ENCODE measurements at regions not wholly inside any gene's neighbourhood (a gene's known extent, or its start where the extent isn't known, plus 50 kb on each side); places are given as distances from the start of the nearest gene placed in this dataset.

GRCh38 chr1:239023732-239024360 lies 362.5 kb upstream of the CHRM3 start:
- H3K4me3 ChIP-seq, result no peak overlapping the region
- H3K9me3 ChIP-seq, result no peaks in the 10 kb centered on the region
- H3K27ac ChIP-seq, result no peak overlapping the region
- TF ChIP-seq CTCF (IDR thresholded peaks at IDR 0.05), result no peak
- no peaks in the 10 kb centered on the region for H3K4me1 ChIP-seq
- DNase-seq (ENCODE audit: low spot score), result no peak
- no peaks in the 10 kb centered on the region for H3K36me3 ChIP-seq
- no peaks in the 10 kb centered on the region for H3K27me3 ChIP-seq

- Histone ChIP-seq H3K36me3 (no peaks in the 10 kb centered on the region), H3K27me3 (no peaks in the 10 kb centered on the region), H3K4me1 (no peaks in the 10 kb centered on the region), H3K9me3 (peaks cover 0 to 6% of the 10 kb centered on the region in 2 donors), H3K27ac (no peak overlapping the region), H3K4me3 (no peak overlapping the region)
- no peak for TF ChIP-seq CTCF (IDR thresholded peaks at IDR 0.05)
- DNase-seq (ENCODE audit: low spot score), result no peak
These were observed 370.0 kb upstream of the CHRM3 start for GRCh38 chr1:239016337-239016736.

GRCh38 chr1:239011382-239011781 lies 375.0 kb upstream of the CHRM3 start:
- Histone ChIP-seq H3K4me1 (no peaks in the 10 kb centered on the region), H3K27ac (no peak overlapping the region), H3K4me3 (no peak overlapping the region), H3K9me3 (no peaks in the 10 kb centered on the region), H3K27me3 (no peaks in the 10 kb centered on the region), H3K36me3 (no peaks in the 10 kb centered on the region)
- TF ChIP-seq CTCF (IDR thresholded peaks at IDR 0.05), result no peak
- DNase-seq (ENCODE audit: low spot score), result no peak

GRCh38 chr1:239008568-239008967 lies 377.8 kb upstream of the CHRM3 start:
- TF ChIP-seq CTCF (IDR thresholded peaks at IDR 0.05), result no peak
- no peak overlapping the region for H3K27ac ChIP-seq
- H3K36me3 ChIP-seq, result no peaks in the 10 kb centered on the region
- no peak for DNase-seq (ENCODE audit: low spot score)
- no peaks in the 10 kb centered on the region for H3K27me3 ChIP-seq
- H3K4me1 ChIP-seq, result no peaks in the 10 kb centered on the region
- no peaks in the 10 kb centered on the region for H3K9me3 ChIP-seq
- no peak overlapping the region for H3K4me3 ChIP-seq

GRCh38 chr1:239006276-239006675 lies 380.1 kb upstream of the CHRM3 start:
- H3K27ac ChIP-seq, result no peak overlapping the region
- no peak for DNase-seq (ENCODE audit: low spot score)
- H3K4me1 ChIP-seq, result no peaks in the 10 kb centered on the region
- TF ChIP-seq CTCF (IDR thresholded peaks at IDR 0.05), result no peak
- H3K9me3 ChIP-seq, result no peaks in the 10 kb centered on the region
- H3K36me3 ChIP-seq, result no peaks in the 10 kb centered on the region
- H3K4me3 ChIP-seq, result no peak overlapping the region
- H3K27me3 ChIP-seq, result no peaks in the 10 kb centered on the region

- no peak for TF ChIP-seq CTCF (IDR thresholded peaks at IDR 0.05)
- H3K27ac ChIP-seq, result no peak overlapping the region
- DNase-seq (ENCODE audit: low spot score), result no peak
- no peaks in the 10 kb centered on the region for H3K9me3 ChIP-seq
- H3K4me3 ChIP-seq, result no peak overlapping the region
- H3K4me1 ChIP-seq, result no peaks in the 10 kb centered on the region
- H3K36me3 ChIP-seq, result no peaks in the 10 kb centered on the region
- no peaks in the 10 kb centered on the region for H3K27me3 ChIP-seq
These were observed 386.4 kb upstream of the CHRM3 start for GRCh38 chr1:238999944-239000343.
